HL-60 (cell line): ENCODE measurements at regions not wholly inside any gene's neighbourhood (a gene's known extent, or its start where the extent isn't known, plus 50 kb on each side); places are given as distances from the start of the nearest gene placed in this dataset.

Experiments used
- POLR2AphosphoS5 ChIP-seq: IDR thresholded peaks from 2 replicates; pipeline ENCODE4 v1.6.1; 2012; ENCODE audit warnings: low read depth
- TF ChIP-seq, protein P1 (sequence below): IDR thresholded peaks from one replicate; pipeline ENCODE4 v1.5.1; 2011; ENCODE audit warnings: low read length, control low read depth, inconsistent platforms; ENCODE audit not compliant: insufficient read depth

DNA sequence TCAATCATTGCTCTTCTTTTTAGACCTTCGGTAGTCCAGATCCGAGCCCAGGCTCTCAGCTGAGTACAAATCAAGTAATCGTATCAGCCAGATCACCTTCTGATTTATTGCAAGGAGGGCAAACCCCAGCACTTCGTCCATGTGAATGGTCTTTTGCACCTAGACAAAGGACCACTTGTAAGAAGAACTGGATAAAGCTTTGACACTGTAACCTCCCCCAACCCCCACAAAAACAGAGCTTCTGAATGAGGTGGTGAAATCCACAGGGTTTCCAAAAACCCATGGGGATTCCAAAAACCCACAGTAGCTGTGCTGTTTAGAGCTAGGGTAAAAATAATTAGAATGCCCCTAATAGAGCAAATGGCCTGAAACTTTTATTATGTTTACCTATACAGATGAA is 148.8 kb upstream of the ODAD2 start:
- TF ChIP-seq, protein P1, sequence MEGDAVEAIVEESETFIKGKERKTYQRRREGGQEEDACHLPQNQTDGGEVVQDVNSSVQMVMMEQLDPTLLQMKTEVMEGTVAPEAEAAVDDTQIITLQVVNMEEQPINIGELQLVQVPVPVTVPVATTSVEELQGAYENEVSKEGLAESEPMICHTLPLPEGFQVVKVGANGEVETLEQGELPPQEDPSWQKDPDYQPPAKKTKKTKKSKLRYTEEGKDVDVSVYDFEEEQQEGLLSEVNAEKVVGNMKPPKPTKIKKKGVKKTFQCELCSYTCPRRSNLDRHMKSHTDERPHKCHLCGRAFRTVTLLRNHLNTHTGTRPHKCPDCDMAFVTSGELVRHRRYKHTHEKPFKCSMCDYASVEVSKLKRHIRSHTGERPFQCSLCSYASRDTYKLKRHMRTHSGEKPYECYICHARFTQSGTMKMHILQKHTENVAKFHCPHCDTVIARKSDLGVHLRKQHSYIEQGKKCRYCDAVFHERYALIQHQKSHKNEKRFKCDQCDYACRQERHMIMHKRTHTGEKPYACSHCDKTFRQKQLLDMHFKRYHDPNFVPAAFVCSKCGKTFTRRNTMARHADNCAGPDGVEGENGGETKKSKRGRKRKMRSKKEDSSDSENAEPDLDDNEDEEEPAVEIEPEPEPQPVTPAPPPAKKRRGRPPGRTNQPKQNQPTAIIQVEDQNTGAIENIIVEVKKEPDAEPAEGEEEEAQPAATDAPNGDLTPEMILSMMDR: no peak
- TF ChIP-seq POLR2AphosphoS5: no peak
